ENCODE measurements at regions not wholly inside any gene's neighbourhood (a gene's known extent, or its start where the extent isn't known, plus 50 kb on each side); places are given as distances from the start of the nearest gene placed in this dataset.

GRCh38 chr10:118112543-118113125 is 65.9 kb upstream of the RAB11FIP2 start:
- TF ChIP-seq POLR2AphosphoS5 (IDR thresholded peaks at IDR 0.05) (no peak), POLR2A (IDR thresholded peaks at IDR 0.05) (no peak)
- H3K9me3 ChIP-seq: no peaks in the 10 kb centered on the region
- 84% methylated on average over 6 of the region's 6 CpGs for WGBS
- peaks cover 3% of the 10 kb centered on the region for H3K4me1 ChIP-seq (replicated peaks)
- H3K4me3 ChIP-seq: no peak overlapping the region
- no peaks in the 10 kb centered on the region for H3K27me3 ChIP-seq (replicated peaks; ENCODE audit: insufficient read depth)
- H3K36me3 ChIP-seq: no peaks in the 10 kb centered on the region
- no peak overlapping the region for H3K27ac ChIP-seq
- intact Hi-C loops (cut with DNase I): no loop called here
- DNase-seq (ENCODE audit: low spot score): no peak

DNA sequence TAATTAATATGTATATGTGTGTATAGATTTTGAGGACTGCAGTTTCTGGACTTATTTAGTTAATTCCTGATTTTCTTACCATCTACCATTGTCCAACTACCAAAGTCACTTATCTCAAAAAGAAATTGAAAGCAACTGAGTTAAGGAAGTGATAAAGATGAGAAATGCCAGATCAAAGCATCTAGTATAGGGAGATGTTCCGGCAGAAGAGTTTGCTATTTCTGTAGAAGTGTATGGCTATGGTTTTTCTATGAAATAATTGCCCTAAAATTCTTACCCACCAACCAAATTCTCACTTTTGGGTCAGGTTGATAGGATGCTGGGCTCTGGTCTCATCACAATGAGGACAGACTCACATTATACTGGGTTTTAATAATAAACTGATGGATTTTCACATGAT is 64.0 kb upstream of the RAB11FIP2 start:
- intact Hi-C loops (cut with DNase I): no loop called here
- 92% methylated on average over 1 of the region's 1 CpG for WGBS

DNA sequence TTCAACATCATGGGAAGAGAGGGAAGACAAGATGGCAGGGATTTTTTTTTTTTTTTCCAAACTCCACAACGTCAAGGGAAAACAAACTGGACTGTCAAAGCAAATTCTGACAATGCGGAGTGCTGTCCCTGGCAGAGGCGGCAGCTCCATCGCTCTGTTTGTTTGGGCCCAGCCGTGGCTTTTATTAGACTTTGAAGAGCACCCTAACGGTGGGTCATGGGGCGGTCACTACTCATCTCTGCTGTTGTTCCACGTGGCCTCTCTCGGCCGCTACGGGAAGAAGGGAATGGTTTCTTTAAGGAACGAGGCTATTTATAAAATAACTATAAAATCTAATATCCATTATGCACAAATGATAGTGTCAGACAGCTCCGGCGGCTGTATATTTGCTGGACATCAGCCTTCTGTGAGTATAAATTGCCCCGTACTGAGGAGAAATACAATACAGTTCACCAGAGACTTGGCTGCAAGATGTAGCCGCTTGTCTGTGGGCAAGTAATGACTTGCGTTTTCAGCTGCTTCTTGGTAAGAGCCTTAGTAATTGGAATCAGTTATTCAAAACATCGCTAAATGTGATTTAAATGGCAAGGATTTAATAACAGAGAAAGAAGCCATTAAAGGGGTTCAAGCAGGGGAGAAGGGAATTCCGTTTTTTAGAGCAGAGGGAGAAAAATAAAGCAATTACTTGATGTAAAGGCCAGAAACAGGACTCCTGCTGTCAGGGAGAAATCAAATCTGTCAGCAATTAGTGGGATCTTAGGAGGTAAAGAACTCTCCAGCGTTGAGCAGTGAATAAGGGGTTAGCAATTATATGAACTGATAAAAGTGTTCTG is 61.7 kb upstream of the RAB11FIP2 start:
- H3K36me3 ChIP-seq: no peaks in the 10 kb centered on the region
- TF ChIP-seq POLR2AphosphoS5 (IDR thresholded peaks at IDR 0.05) (peak; percentile 15), POLR2A (IDR thresholded peaks at IDR 0.05) (no peak)
- intact Hi-C loops (cut with DNase I): loop anchor here (5.0 kb wide), 1 partner anchor 571 kb away; no protein-coding TSS in a partner anchor
- H3K4me3 ChIP-seq: no peak overlapping the region
- no peaks in the 10 kb centered on the region for H3K9me3 ChIP-seq
- peak; percentile 8 for DNase-seq (ENCODE audit: low spot score)
- WGBS: 23% methylated on average over 20 of the region's 20 CpGs
- no peaks in the 10 kb centered on the region for H3K4me1 ChIP-seq (replicated peaks)
- peak overlapping the region; percentile 5 to 27 for H3K27ac ChIP-seq
- H3K27me3 ChIP-seq (replicated peaks; ENCODE audit: insufficient read depth): no peaks in the 10 kb centered on the region

More for the DNA sequence above, 64.0 kb upstream of the RAB11FIP2 start:
- no peaks in the 10 kb centered on the region for H3K9me3 ChIP-seq
- H3K4me1 ChIP-seq (replicated peaks): peaks cover 3% of the 10 kb centered on the region
- H3K36me3 ChIP-seq: no peaks in the 10 kb centered on the region
- TF ChIP-seq POLR2AphosphoS5 (IDR thresholded peaks at IDR 0.05) (no peak), POLR2A (IDR thresholded peaks at IDR 0.05) (no peak), CTCF (IDR thresholded peaks at IDR 0.05) (no peak)
- no peak for DNase-seq (ENCODE audit: low spot score)
- no peak overlapping the region for H3K4me3 ChIP-seq
- H3K27me3 ChIP-seq (replicated peaks; ENCODE audit: insufficient read depth): no peaks in the 10 kb centered on the region
- no peak overlapping the region for H3K27ac ChIP-seq

- Histone ChIP-seq H3K27me3 (replicated peaks; ENCODE audit: insufficient read depth) (no peaks in the 10 kb centered on the region), H3K27ac (no peak overlapping the region), H3K9me3 (no peaks in the 10 kb centered on the region), H3K4me1 (replicated peaks) (no peaks in the 10 kb centered on the region), H3K4me3 (no peak overlapping the region), H3K36me3 (no peaks in the 10 kb centered on the region)
- WGBS: 96% methylated on average over 2 of the region's 2 CpGs
- no peak for DNase-seq (ENCODE audit: low spot score)
- no peak for TF ChIP-seq CTCF (IDR thresholded peaks at IDR 0.05)
- intact Hi-C loops (cut with DNase I): loop anchor here (5.0 kb wide), 1 partner anchor 570 kb away; no protein-coding TSS in a partner anchor
These were observed 60.8 kb upstream of the RAB11FIP2 start for GRCh38 chr10:118107541-118107940.

GRCh38 chr10:118107040-118107439 is 60.3 kb upstream of the RAB11FIP2 start:
- Histone ChIP-seq H3K27ac (no peak overlapping the region), H3K4me1 (replicated peaks) (no peaks in the 10 kb centered on the region), H3K36me3 (no peaks in the 10 kb centered on the region), H3K9me3 (no peaks in the 10 kb centered on the region), H3K4me3 (no peak overlapping the region), H3K27me3 (replicated peaks; ENCODE audit: insufficient read depth) (no peaks in the 10 kb centered on the region)
- 93% methylated on average over 1 of the region's 1 CpG for WGBS
- DNase-seq (ENCODE audit: low spot score): no peak
- intact Hi-C loops (cut with DNase I): loop anchor here (5.0 kb wide), 1 partner anchor 570 kb away; no protein-coding TSS in a partner anchor
- TF ChIP-seq POLR2A (IDR thresholded peaks at IDR 0.05) (no peak), POLR2AphosphoS5 (IDR thresholded peaks at IDR 0.05) (no peak), CTCF (IDR thresholded peaks at IDR 0.05) (no peak)

Measured in prostate gland (tissue), 2 donors.